ENCODE measurements at regions not wholly inside any gene's neighbourhood (a gene's known extent, or its start where the extent isn't known, plus 50 kb on each side); places are given as distances from the start of the nearest gene placed in this dataset.
"Not testable (repeated sequence)": the region's sequence is repeated elsewhere in the genome, so short reads cannot be mapped to it uniquely, and the experiment has no call there.

- no peak for DNase-seq
These were observed 51.8 kb downstream of the TEX44 start for GRCh38 chr2:231644426-231644825.

- no peak for DNase-seq
These were observed 53.8 kb downstream of the TEX44 start for GRCh38 chr2:231646476-231646875.

GRCh38 chr2:231648579-231649174, 56.0 kb downstream of the TEX44 start:
- peak; percentile 48 for DNase-seq

- not testable (repeated sequence) for DNase-seq
These were observed 56.8 kb upstream of the PTMA start for GRCh38 chr2:231651561-231651960.

GRCh38 chr2:231655488-231655887, 52.8 kb upstream of the PTMA start:
- DNase-seq: no peak

- DNase-seq: no peak
These were observed 52.4 kb upstream of the PTMA start for GRCh38 chr2:231655894-231656293.
